ENCODE measurements at regions not wholly inside any gene's neighbourhood (a gene's known extent, or its start where the extent isn't known, plus 50 kb on each side); places are given as distances from the start of the nearest gene placed in this dataset.

DNA sequence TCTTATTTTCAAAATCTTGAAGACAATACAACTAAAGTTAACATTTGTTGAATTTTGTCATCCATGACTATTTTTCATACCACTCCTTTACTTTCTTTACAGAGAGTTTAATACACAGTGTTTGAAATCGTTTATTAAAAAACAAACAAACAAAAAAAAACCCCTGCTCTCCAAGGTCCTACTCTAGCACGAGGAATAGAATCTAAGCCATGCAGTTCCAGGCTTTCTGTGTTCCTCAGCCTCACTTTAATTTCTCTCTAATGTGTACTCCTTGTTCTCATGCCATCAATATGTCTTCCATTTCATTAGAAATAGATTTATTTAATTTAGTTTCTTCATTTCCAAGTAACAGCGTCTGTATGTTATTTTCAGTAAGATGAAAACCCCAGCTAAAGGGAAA, 381.2 kb upstream of the MC4R start:
- no peak for DNase-seq (ENCODE audit: low read depth, low spot score)
- no peaks in the 10 kb centered on the region for H3K36me3 ChIP-seq (ENCODE audit: control insufficient read depth, insufficient read depth, low read length)
- H3K9me3 ChIP-seq (ENCODE audit: control insufficient read depth, insufficient read depth, low read depth, low read length) = no peaks in the 10 kb centered on the region
- no peaks in the 10 kb centered on the region for H3K27me3 ChIP-seq (ENCODE audit: control insufficient read depth, insufficient read depth, low read length)
- H3K4me1 ChIP-seq (ENCODE audit: control insufficient read depth, insufficient read depth, low read length) = no peaks in the 10 kb centered on the region
- ATAC-seq = no peak
- in situ Hi-C loops (cut with HindIII; ENCODE audit: low pct_unique_long_range_greater_than_20kb, low sequenced_read_pairs) (no loop called here), intact Hi-C loops (cut with micrococcal nuclease; ENCODE audit: unreplicated experiment) (no loop called here)
- TF ChIP-seq POLR2AphosphoS5 (IDR thresholded peaks at IDR 0.05; ENCODE audit: low read depth, low read length) = no peak
- TF ChIP-seq SIN3A (IDR thresholded peaks at IDR 0.05; ENCODE audit: borderline replicate concordance, insufficient read depth, low read depth, low read length) = no peak
- ChIA-PET CTCF (interaction anchor here (0.6 kb wide), 1 partner anchor 190 kb away, joined by 3 read pairs; no protein-coding TSS in a partner anchor), POLR2A (no interaction called here)
- no TSS peak for BruUV-seq (replicated peaks)
- H3K4me3 ChIP-seq (ENCODE audit: low read depth in 2 of 2, low read length in 2 of 2) = no peak overlapping the region
- no peak overlapping the region for H3K27ac ChIP-seq (ENCODE audit: low read length)

DNA sequence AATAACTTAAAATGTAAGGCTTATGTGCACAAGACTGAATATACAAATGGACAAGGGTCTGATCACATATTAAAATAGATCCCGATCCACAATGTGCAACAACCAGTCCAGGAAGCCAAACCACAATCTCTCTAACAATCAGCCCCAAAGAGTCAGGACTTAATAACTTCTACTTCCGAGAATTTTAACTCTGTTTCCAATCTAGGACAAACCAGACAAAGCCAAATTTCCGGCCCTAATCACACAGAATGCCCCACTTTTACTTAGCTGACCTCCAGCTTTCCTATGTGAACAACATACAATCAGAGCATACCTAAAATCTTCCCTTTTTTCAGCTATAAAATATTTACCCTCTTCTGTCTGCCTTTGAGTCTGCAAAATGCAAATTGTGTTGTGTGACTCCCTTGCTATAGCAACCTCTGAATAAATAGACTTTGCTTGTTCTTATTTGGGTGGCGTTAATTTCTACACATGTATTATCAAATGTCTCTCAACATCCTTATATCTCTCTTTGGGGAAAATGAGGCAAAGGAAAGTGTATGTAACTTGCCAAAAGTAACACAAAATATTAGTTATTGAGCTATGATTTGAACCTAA, 381.9 kb upstream of the MC4R start:
- H3K36me3 ChIP-seq (ENCODE audit: control insufficient read depth, insufficient read depth, low read length) = no peaks in the 10 kb centered on the region
- intact Hi-C loops (cut with micrococcal nuclease; ENCODE audit: unreplicated experiment) (no loop called here), in situ Hi-C loops (cut with HindIII; ENCODE audit: low pct_unique_long_range_greater_than_20kb, low sequenced_read_pairs) (no loop called here)
- no peak for DNase-seq (ENCODE audit: low read depth, low spot score)
- no peak overlapping the region for H3K27ac ChIP-seq (ENCODE audit: low read length)
- POLR2A ChIA-PET = no interaction called here
- BruUV-seq (replicated peaks) = no TSS peak
- H3K9me3 ChIP-seq (ENCODE audit: control insufficient read depth, insufficient read depth, low read depth, low read length) = no peaks in the 10 kb centered on the region
- TF ChIP-seq POLR2AphosphoS5 (IDR thresholded peaks at IDR 0.05; ENCODE audit: low read depth, low read length) = no peak
- TF ChIP-seq, protein P1, sequence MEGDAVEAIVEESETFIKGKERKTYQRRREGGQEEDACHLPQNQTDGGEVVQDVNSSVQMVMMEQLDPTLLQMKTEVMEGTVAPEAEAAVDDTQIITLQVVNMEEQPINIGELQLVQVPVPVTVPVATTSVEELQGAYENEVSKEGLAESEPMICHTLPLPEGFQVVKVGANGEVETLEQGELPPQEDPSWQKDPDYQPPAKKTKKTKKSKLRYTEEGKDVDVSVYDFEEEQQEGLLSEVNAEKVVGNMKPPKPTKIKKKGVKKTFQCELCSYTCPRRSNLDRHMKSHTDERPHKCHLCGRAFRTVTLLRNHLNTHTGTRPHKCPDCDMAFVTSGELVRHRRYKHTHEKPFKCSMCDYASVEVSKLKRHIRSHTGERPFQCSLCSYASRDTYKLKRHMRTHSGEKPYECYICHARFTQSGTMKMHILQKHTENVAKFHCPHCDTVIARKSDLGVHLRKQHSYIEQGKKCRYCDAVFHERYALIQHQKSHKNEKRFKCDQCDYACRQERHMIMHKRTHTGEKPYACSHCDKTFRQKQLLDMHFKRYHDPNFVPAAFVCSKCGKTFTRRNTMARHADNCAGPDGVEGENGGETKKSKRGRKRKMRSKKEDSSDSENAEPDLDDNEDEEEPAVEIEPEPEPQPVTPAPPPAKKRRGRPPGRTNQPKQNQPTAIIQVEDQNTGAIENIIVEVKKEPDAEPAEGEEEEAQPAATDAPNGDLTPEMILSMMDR (IDR thresholded peaks at IDR 0.05) = no peak
- TF ChIP-seq TCF7L2 (IDR thresholded peaks at IDR 0.05; ENCODE audit: low read depth, low read length) = no peak
- TF ChIP-seq, protein P2, sequence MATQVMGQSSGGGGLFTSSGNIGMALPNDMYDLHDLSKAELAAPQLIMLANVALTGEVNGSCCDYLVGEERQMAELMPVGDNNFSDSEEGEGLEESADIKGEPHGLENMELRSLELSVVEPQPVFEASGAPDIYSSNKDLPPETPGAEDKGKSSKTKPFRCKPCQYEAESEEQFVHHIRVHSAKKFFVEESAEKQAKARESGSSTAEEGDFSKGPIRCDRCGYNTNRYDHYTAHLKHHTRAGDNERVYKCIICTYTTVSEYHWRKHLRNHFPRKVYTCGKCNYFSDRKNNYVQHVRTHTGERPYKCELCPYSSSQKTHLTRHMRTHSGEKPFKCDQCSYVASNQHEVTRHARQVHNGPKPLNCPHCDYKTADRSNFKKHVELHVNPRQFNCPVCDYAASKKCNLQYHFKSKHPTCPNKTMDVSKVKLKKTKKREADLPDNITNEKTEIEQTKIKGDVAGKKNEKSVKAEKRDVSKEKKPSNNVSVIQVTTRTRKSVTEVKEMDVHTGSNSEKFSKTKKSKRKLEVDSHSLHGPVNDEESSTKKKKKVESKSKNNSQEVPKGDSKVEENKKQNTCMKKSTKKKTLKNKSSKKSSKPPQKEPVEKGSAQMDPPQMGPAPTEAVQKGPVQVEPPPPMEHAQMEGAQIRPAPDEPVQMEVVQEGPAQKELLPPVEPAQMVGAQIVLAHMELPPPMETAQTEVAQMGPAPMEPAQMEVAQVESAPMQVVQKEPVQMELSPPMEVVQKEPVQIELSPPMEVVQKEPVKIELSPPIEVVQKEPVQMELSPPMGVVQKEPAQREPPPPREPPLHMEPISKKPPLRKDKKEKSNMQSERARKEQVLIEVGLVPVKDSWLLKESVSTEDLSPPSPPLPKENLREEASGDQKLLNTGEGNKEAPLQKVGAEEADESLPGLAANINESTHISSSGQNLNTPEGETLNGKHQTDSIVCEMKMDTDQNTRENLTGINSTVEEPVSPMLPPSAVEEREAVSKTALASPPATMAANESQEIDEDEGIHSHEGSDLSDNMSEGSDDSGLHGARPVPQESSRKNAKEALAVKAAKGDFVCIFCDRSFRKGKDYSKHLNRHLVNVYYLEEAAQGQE (IDR thresholded peaks at IDR 0.05; ENCODE audit: insufficient read depth in 1 of 2, low read depth in 2 of 2, low read length in 1 of 2) = no peak
- TF ChIP-seq SIN3A (IDR thresholded peaks at IDR 0.05; ENCODE audit: borderline replicate concordance, insufficient read depth, low read depth, low read length) = no peak
- no peaks in the 10 kb centered on the region for H3K27me3 ChIP-seq (ENCODE audit: control insufficient read depth, insufficient read depth, low read length)
- no peak overlapping the region for H3K4me3 ChIP-seq (ENCODE audit: low read depth in 2 of 2, low read length in 2 of 2)
- no peaks in the 10 kb centered on the region for H3K4me1 ChIP-seq (ENCODE audit: control insufficient read depth, insufficient read depth, low read length)
- CTCF ChIA-PET = no interaction called here
- ATAC-seq = no peak

DNA sequence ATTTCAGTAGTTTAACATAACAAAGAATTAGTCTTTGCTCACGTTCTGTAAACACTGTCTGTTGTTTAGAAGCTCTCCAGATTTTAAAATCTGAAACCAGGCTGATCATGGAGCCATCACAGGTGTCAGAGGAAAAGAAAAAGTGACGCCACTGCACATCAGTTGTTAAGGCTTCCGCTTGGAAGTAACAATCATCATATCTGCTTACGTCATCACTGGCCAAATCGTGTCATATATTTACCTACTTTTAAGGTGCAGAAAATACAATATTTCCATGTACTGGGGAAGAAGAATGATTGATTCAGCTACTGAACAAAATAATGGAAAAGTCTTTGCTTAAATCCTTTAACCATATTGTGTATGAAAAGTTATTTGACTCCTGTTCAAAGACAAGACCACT, 382.6 kb upstream of the MC4R start:
- no TSS peak for BruUV-seq (replicated peaks)
- ChIA-PET CTCF (no interaction called here), POLR2A (no interaction called here)
- ATAC-seq = no peak
- intact Hi-C loops (cut with micrococcal nuclease; ENCODE audit: unreplicated experiment) (no loop called here), in situ Hi-C loops (cut with HindIII; ENCODE audit: low pct_unique_long_range_greater_than_20kb, low sequenced_read_pairs) (no loop called here)
- Histone ChIP-seq H3K27me3 (ENCODE audit: control insufficient read depth, insufficient read depth, low read length) (no peaks in the 10 kb centered on the region), H3K36me3 (ENCODE audit: control insufficient read depth, insufficient read depth, low read length) (no peaks in the 10 kb centered on the region), H3K9me3 (ENCODE audit: control insufficient read depth, insufficient read depth, low read depth, low read length) (no peaks in the 10 kb centered on the region), H3K4me3 (ENCODE audit: low read depth in 2 of 2, low read length in 2 of 2) (no peak overlapping the region), H3K27ac (ENCODE audit: low read length) (no peak overlapping the region), H3K4me1 (ENCODE audit: control insufficient read depth, insufficient read depth, low read length) (no peaks in the 10 kb centered on the region)
- TF ChIP-seq, protein P1 (IDR thresholded peaks at IDR 0.05) = no peak
- no peak for TF ChIP-seq POLR2AphosphoS5 (IDR thresholded peaks at IDR 0.05; ENCODE audit: low read depth, low read length)
- DNase-seq (ENCODE audit: low read depth, low spot score) = no peak
